ENCODE measurements at regions not wholly inside any gene's neighbourhood (a gene's known extent, or its start where the extent isn't known, plus 50 kb on each side); places are given as distances from the start of the nearest gene placed in this dataset.
"Not testable (repeated sequence)": the region's sequence is repeated elsewhere in the genome, so short reads cannot be mapped to it uniquely, and the experiment has no call there.

DNA sequence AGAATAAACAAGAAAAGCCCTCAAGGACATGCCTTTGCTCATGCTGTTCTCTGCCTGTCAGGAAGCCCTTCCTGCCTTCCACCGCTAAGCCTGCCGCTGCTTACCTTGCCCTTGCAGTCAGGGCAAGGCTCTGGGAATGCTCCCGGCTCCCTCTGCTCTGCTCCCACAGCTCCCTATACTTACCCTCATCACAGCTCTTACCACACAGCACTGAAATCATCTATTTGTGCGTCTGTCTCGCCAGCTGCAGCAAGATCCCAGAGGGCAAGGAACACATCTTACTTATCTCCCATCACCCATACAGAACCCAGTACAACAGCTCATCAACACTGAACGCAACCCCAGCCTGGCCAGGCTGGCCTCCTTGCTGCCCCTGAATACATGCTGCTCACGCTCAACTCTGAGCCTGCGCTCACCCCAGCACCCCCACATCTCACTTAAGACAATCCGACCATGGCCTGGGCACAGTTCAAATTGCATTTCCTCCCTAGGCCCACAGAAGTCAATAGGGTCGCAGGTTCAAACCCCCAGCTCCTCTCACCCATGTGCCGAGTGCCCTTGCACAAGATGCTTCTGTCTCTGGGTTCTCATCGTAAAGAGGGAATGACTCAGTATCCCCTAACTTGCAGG is 161.8 kb downstream of the IGLL1 start:
- no peaks in the 10 kb centered on the region for H3K79me2 ChIP-seq (ENCODE audit: insufficient read depth, low read length)
- H4K91ac ChIP-seq (ENCODE audit: insufficient read length, low read depth, low read length): no peak overlapping the region
- H3K9me3 ChIP-seq (ENCODE audit: control insufficient read depth, low read depth, low read length): no peaks in the 10 kb centered on the region
- no peak for DNase-seq
- H2BK12ac ChIP-seq (ENCODE audit: insufficient read length, low read depth, low read length): no peak overlapping the region
- WGBS (ENCODE audit: extremely low coverage, insufficient read length, low lambda C conversion rate): no CpG with 5 or more reads among the region's 12 CpGs
- no peak overlapping the region for H2AK5ac ChIP-seq (ENCODE audit: insufficient read length, low read length)
- no peak overlapping the region for H3K14ac ChIP-seq (ENCODE audit: insufficient read depth, low read length)
- H3K4me2 ChIP-seq (ENCODE audit: insufficient read depth, insufficient read length, low read length): no peak overlapping the region
- Mint-ChIP-seq H3K36me3 (ENCODE audit: insufficient read depth in 1 of 3, low read depth in 3 of 3) (no peaks in the 10 kb centered on the region), H3K27ac (no peak overlapping the region; a peak in 1 of 7 replicates), H3K4me3 (no peak overlapping the region), H3K9me3 (no peaks in the 10 kb centered on the region), H3K27me3 (ENCODE audit: low read depth) (peaks cover 74% of the 10 kb centered on the region), H3K4me1 (peaks cover 4 to 15% of the 10 kb centered on the region in 2 experiments; a peak in 3 of 4 replicates)
- H2BK5ac ChIP-seq (ENCODE audit: insufficient read length, low read length): no peak overlapping the region
- H2BK120ac ChIP-seq (ENCODE audit: low read depth, low read length, poor library complexity, severe bottlenecking): no peak overlapping the region
- no peak overlapping the region for H2AFZ ChIP-seq (ENCODE audit: low read length)
- no peak overlapping the region for H3K4ac ChIP-seq (ENCODE audit: low read depth, low read length)
- H3K27ac ChIP-seq (ENCODE audit: insufficient read length, low read depth, low read length): no peak overlapping the region
- H3K79me1 ChIP-seq (ENCODE audit: insufficient read depth, low read depth, low read length, poor library complexity, severe bottlenecking): no peaks in the 10 kb centered on the region
- H3K9ac ChIP-seq (ENCODE audit: extremely low read depth, insufficient read length, low read length): no peak overlapping the region
- no peak overlapping the region for H3K18ac ChIP-seq (ENCODE audit: insufficient read length, low read depth, low read length)
- H3K23ac ChIP-seq (ENCODE audit: insufficient read length, low read depth, low read length): no peak overlapping the region
- H4K8ac ChIP-seq (replicated peaks; ENCODE audit: insufficient read length, low read depth, low read length): no peak overlapping the region
- H3K56ac ChIP-seq (ENCODE audit: insufficient read length, low read depth, low read length): no peak overlapping the region
- H3K23me2 ChIP-seq (ENCODE audit: insufficient read length, low read depth, low read length, poor library complexity, severe bottlenecking): no peaks in the 10 kb centered on the region
- no peaks in the 10 kb centered on the region for H3K27me3 ChIP-seq (ENCODE audit: insufficient read depth, low read length)
- no peaks in the 10 kb centered on the region for H3K4me1 ChIP-seq (ENCODE audit: insufficient read depth, low read length)
- no peak for TF ChIP-seq CTCF (conservative IDR thresholded peaks at IDR 0.05)
- H3T11ph ChIP-seq (ENCODE audit: low read length): no peak overlapping the region
- H4K20me1 ChIP-seq (ENCODE audit: control insufficient read depth, insufficient read depth, insufficient read length): peaks cover 3% of the 10 kb centered on the region
- no peak overlapping the region for H2BK20ac ChIP-seq (ENCODE audit: low read depth, low read length, poor library complexity, severe bottlenecking)
- no peak overlapping the region for H4K5ac ChIP-seq (ENCODE audit: insufficient read length, low read depth, low read length)
- no peak overlapping the region for H2BK15ac ChIP-seq (ENCODE audit: low read depth, low read length)

DNA sequence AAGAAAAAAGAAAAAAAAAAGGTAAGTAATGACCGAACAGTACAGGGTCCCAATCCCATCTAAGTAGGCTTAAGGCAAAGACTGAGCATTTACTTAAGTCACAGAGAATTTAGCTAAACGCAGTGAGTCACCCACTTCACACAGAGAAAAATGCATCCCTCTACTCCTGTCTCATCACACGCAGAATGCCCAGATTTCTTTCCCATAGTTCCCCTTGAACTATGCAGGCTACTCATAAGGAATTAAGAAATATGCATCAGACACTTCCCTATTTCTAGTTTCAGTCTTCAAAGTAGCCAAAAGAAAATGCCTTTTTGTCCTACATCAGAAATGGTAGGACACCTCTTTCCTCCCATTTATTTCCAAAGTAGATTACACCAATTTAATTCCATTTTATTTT is 162.8 kb downstream of the IGLL1 start:
- H3K4me3 Mint-ChIP-seq: not testable (repeated sequence)

More for the DNA sequence above, 162.8 kb downstream of the IGLL1 start:
- not testable (repeated sequence) for H3T11ph ChIP-seq (ENCODE audit: low read length); H2AK5ac ChIP-seq (ENCODE audit: insufficient read length, low read length); H2BK5ac ChIP-seq (ENCODE audit: insufficient read length, low read length); H4K91ac ChIP-seq (ENCODE audit: insufficient read length, low read depth, low read length); H2AFZ ChIP-seq (ENCODE audit: low read length); H3K4me2 ChIP-seq (ENCODE audit: insufficient read depth, insufficient read length, low read length); DNase-seq; H3K27ac ChIP-seq (ENCODE audit: insufficient read length, low read depth, low read length); H3K4me1 ChIP-seq (ENCODE audit: insufficient read depth, low read length); H3K9ac ChIP-seq (ENCODE audit: extremely low read depth, insufficient read length, low read length); H4K20me1 ChIP-seq (ENCODE audit: control insufficient read depth, insufficient read depth, insufficient read length); H2BK20ac ChIP-seq (ENCODE audit: low read depth, low read length, poor library complexity, severe bottlenecking); H3K27ac Mint-ChIP-seq; H3K4ac ChIP-seq (ENCODE audit: low read depth, low read length); H3K36me3 Mint-ChIP-seq (ENCODE audit: insufficient read depth in 1 of 3, low read depth in 3 of 3); H3K14ac ChIP-seq (ENCODE audit: insufficient read depth, low read length); H2BK15ac ChIP-seq (ENCODE audit: low read depth, low read length); H3K23ac ChIP-seq (ENCODE audit: insufficient read length, low read depth, low read length); H3K27me3 ChIP-seq (ENCODE audit: insufficient read depth, low read length); H2BK12ac ChIP-seq (ENCODE audit: insufficient read length, low read depth, low read length); H2BK120ac ChIP-seq (ENCODE audit: low read depth, low read length, poor library complexity, severe bottlenecking); H3K56ac ChIP-seq (ENCODE audit: insufficient read length, low read depth, low read length); H3K9me3 ChIP-seq (ENCODE audit: control insufficient read depth, low read depth, low read length); H4K8ac ChIP-seq (replicated peaks; ENCODE audit: insufficient read length, low read depth, low read length); H4K5ac ChIP-seq (ENCODE audit: insufficient read length, low read depth, low read length); H3K79me2 ChIP-seq (ENCODE audit: insufficient read depth, low read length); H3K79me1 ChIP-seq (ENCODE audit: insufficient read depth, low read depth, low read length, poor library complexity, severe bottlenecking); H3K18ac ChIP-seq (ENCODE audit: insufficient read length, low read depth, low read length); H3K9me3 Mint-ChIP-seq; H3K23me2 ChIP-seq (ENCODE audit: insufficient read length, low read depth, low read length, poor library complexity, severe bottlenecking)
- Mint-ChIP-seq H3K27me3 (ENCODE audit: low read depth) (peaks cover 76% of the 10 kb centered on the region), H3K4me1 (peaks cover 4 to 22% of the 10 kb centered on the region in 2 experiments; a peak in 3 of 4 replicates)
- WGBS (ENCODE audit: extremely low coverage, insufficient read length, low lambda C conversion rate): no CpG with 5 or more reads among the region's 3 CpGs

All from H9 (cell line).